ENCODE measurements at regions not wholly inside any gene's neighbourhood (a gene's known extent, or its start where the extent isn't known, plus 50 kb on each side); places are given as distances from the start of the nearest gene placed in this dataset.

- Mint-ChIP-seq H3K4me3 (no peak overlapping the region), H3K9me3 (peaks cover 0 to 2% (median 0%) of the 10 kb centered on the region in 7 donors)
Observed at GRCh38 chr9:107390778-107391177, 98.8 kb downstream of the KLF4 start.

GRCh38 chr9:107390279-107390678 is 99.3 kb downstream of the KLF4 start:
- Mint-ChIP-seq H3K4me3 (no peak overlapping the region), H3K27ac (no peak overlapping the region), H3K4me1 (no peaks in the 10 kb centered on the region), H3K36me3 (no peaks in the 10 kb centered on the region), H3K27me3 (peaks cover 6% of the 10 kb centered on the region), H3K9me3 (peaks cover 0 to 2% (median 0%) of the 10 kb centered on the region in 7 donors)
- Histone ChIP-seq H3K36me3 (ENCODE audit: control insufficient read depth, insufficient read depth, low read length) (no peaks in the 10 kb centered on the region), H3K4me1 (ENCODE audit: control insufficient read depth, insufficient read depth, low read length, poor library complexity, severe bottlenecking) (no peaks in the 10 kb centered on the region), H3K9me3 (ENCODE audit: control insufficient read depth in 2 of 2, low read length in 2 of 2) (no peaks in the 10 kb centered on the region), H3K27ac (ENCODE audit: insufficient read depth, low read length, poor library complexity, severe bottlenecking) (no peak overlapping the region), H3K27me3 (ENCODE audit: control insufficient read depth, insufficient read depth, low read length) (no peaks in the 10 kb centered on the region), H3K4me3 (ENCODE audit: low read depth, low read length) (no peak overlapping the region)
- no peak for ATAC-seq (ENCODE audit: low read depth in 2 of 2)
- DNase-seq = no peak

More at GRCh38 chr9:107390778-107391177, 98.8 kb downstream of the KLF4 start:
- Histone ChIP-seq H3K4me1 (ENCODE audit: control insufficient read depth, insufficient read depth, low read length, poor library complexity, severe bottlenecking) (no peaks in the 10 kb centered on the region), H3K9me3 (ENCODE audit: control insufficient read depth in 2 of 2, low read length in 2 of 2) (no peaks in the 10 kb centered on the region), H3K36me3 (ENCODE audit: control insufficient read depth, insufficient read depth, low read length) (no peaks in the 10 kb centered on the region), H3K27ac (ENCODE audit: insufficient read depth, low read length, poor library complexity, severe bottlenecking) (no peak overlapping the region), H3K4me3 (ENCODE audit: low read depth, low read length) (no peak overlapping the region), H3K27me3 (ENCODE audit: control insufficient read depth, insufficient read depth, low read length) (no peaks in the 10 kb centered on the region)
- ATAC-seq (ENCODE audit: low read depth in 2 of 2) (no peak), DNase-seq (no peak)
- H3K27me3 Mint-ChIP-seq = peaks cover 6% of the 10 kb centered on the region
- H3K27ac Mint-ChIP-seq = no peak overlapping the region
- no peaks in the 10 kb centered on the region for H3K4me1 Mint-ChIP-seq
- H3K36me3 Mint-ChIP-seq = no peaks in the 10 kb centered on the region

- Mint-ChIP-seq H3K27ac (no peak overlapping the region), H3K4me3 (no peak overlapping the region), H3K4me1 (no peaks in the 10 kb centered on the region), H3K27me3 (peaks cover 6% of the 10 kb centered on the region), H3K36me3 (no peaks in the 10 kb centered on the region), H3K9me3 (peaks cover 0 to 2% (median 0%) of the 10 kb centered on the region in 7 donors)
- H3K27ac ChIP-seq (ENCODE audit: insufficient read depth, low read length, poor library complexity, severe bottlenecking) = no peak overlapping the region
- ATAC-seq (ENCODE audit: low read depth in 2 of 2) (no peak), DNase-seq (no peak)
- H3K36me3 ChIP-seq (ENCODE audit: control insufficient read depth, insufficient read depth, low read length) = no peaks in the 10 kb centered on the region
- H3K27me3 ChIP-seq (ENCODE audit: control insufficient read depth, insufficient read depth, low read length) = no peaks in the 10 kb centered on the region
- H3K4me3 ChIP-seq (ENCODE audit: low read depth, low read length) = no peak overlapping the region
- no peaks in the 10 kb centered on the region for H3K4me1 ChIP-seq (ENCODE audit: control insufficient read depth, insufficient read depth, low read length, poor library complexity, severe bottlenecking)
- H3K9me3 ChIP-seq (ENCODE audit: control insufficient read depth in 2 of 2, low read length in 2 of 2) = no peaks in the 10 kb centered on the region
Observed at GRCh38 chr9:107389617-107390071, 99.9 kb downstream of the KLF4 start.

GRCh38 chr9:107388890-107389289 is 100.7 kb downstream of the KLF4 start:
- H3K27me3 ChIP-seq (ENCODE audit: control insufficient read depth, insufficient read depth, low read length) = no peaks in the 10 kb centered on the region
- no peaks in the 10 kb centered on the region for H3K36me3 ChIP-seq (ENCODE audit: control insufficient read depth, insufficient read depth, low read length)
- H3K4me1 Mint-ChIP-seq = no peaks in the 10 kb centered on the region
- H3K9me3 Mint-ChIP-seq = peaks cover 0 to 2% (median 0%) of the 10 kb centered on the region in 7 donors
- H3K27me3 Mint-ChIP-seq = peaks cover 6% of the 10 kb centered on the region
- H3K9me3 ChIP-seq (ENCODE audit: control insufficient read depth in 2 of 2, low read length in 2 of 2) = no peaks in the 10 kb centered on the region
- H3K27ac Mint-ChIP-seq = no peak overlapping the region
- no peak overlapping the region for H3K4me3 ChIP-seq (ENCODE audit: low read depth, low read length)
- H3K4me1 ChIP-seq (ENCODE audit: control insufficient read depth, insufficient read depth, low read length, poor library complexity, severe bottlenecking) = no peaks in the 10 kb centered on the region
- DNase-seq (no peak), ATAC-seq (ENCODE audit: low read depth in 2 of 2) (no peak)
- no peak overlapping the region for H3K4me3 Mint-ChIP-seq
- H3K36me3 Mint-ChIP-seq = no peaks in the 10 kb centered on the region
- H3K27ac ChIP-seq (ENCODE audit: insufficient read depth, low read length, poor library complexity, severe bottlenecking) = no peak overlapping the region

- H3K4me3 ChIP-seq (ENCODE audit: low read depth, low read length) = no peak overlapping the region
- Mint-ChIP-seq H3K27ac (no peak overlapping the region), H3K36me3 (no peaks in the 10 kb centered on the region), H3K27me3 (peaks cover 6% of the 10 kb centered on the region), H3K4me3 (no peak overlapping the region), H3K9me3 (no peaks in the 10 kb centered on the region), H3K4me1 (no peaks in the 10 kb centered on the region)
- H3K27me3 ChIP-seq (ENCODE audit: control insufficient read depth, insufficient read depth, low read length) = no peaks in the 10 kb centered on the region
- H3K9me3 ChIP-seq (ENCODE audit: control insufficient read depth in 2 of 2, low read length in 2 of 2) = no peaks in the 10 kb centered on the region
- no peaks in the 10 kb centered on the region for H3K36me3 ChIP-seq (ENCODE audit: control insufficient read depth, insufficient read depth, low read length)
- DNase-seq = no peak
- H3K27ac ChIP-seq (ENCODE audit: insufficient read depth, low read length, poor library complexity, severe bottlenecking) = no peak overlapping the region
- no peaks in the 10 kb centered on the region for H3K4me1 ChIP-seq (ENCODE audit: control insufficient read depth, insufficient read depth, low read length, poor library complexity, severe bottlenecking)
- ATAC-seq (ENCODE audit: low read depth in 2 of 2) = no peak
Observed at GRCh38 chr9:107387409-107387808, 102.2 kb downstream of the KLF4 start.

- no peak overlapping the region for H3K4me3 ChIP-seq (ENCODE audit: low read depth, low read length)
Observed at GRCh38 chr9:107386396-107386795, 103.2 kb downstream of the KLF4 start.

More at GRCh38 chr9:107386396-107386795, 103.2 kb downstream of the KLF4 start:
- Mint-ChIP-seq H3K4me1 (no peaks in the 10 kb centered on the region), H3K27me3 (peaks cover 11% of the 10 kb centered on the region), H3K4me3 (no peak overlapping the region), H3K36me3 (no peaks in the 10 kb centered on the region), H3K27ac (no peak overlapping the region), H3K9me3 (no peaks in the 10 kb centered on the region)
- H3K9me3 ChIP-seq (ENCODE audit: control insufficient read depth in 2 of 2, low read length in 2 of 2) = no peaks in the 10 kb centered on the region
- no peaks in the 10 kb centered on the region for H3K36me3 ChIP-seq (ENCODE audit: control insufficient read depth, insufficient read depth, low read length)
- H3K27me3 ChIP-seq (ENCODE audit: control insufficient read depth, insufficient read depth, low read length) = no peaks in the 10 kb centered on the region
- DNase-seq = no peak
- H3K27ac ChIP-seq (ENCODE audit: insufficient read depth, low read length, poor library complexity, severe bottlenecking) = no peak overlapping the region
- no peak for ATAC-seq (ENCODE audit: low read depth in 2 of 2)
- no peaks in the 10 kb centered on the region for H3K4me1 ChIP-seq (ENCODE audit: control insufficient read depth, insufficient read depth, low read length, poor library complexity, severe bottlenecking)
